Fibroblast of lung (primary cell): ENCODE measurements at regions not wholly inside any gene's neighbourhood (a gene's known extent, or its start where the extent isn't known, plus 50 kb on each side); places are given as distances from the start of the nearest gene placed in this dataset.

Experiments
- DNase-seq, 2 donors: peaks; one replicate each; pipeline versions ENCODE4 v3.0.0 to v3.0.0-alpha.2; 2010; ENCODE audit warnings: low read depth in 2 of 2
- H2AFZ ChIP-seq: 2 replicates; pipeline ENCODE4 v1.5.1; 2012; ENCODE audit warnings: low read length, control low read depth, inconsistent platforms
- H3K27ac ChIP-seq: 2 replicates; pipeline ENCODE4 v1.5.1; 2011; ENCODE audit warnings: low read length, control low read depth; ENCODE audit not compliant: insufficient read depth
- H3K27me3 ChIP-seq: 2 replicates; pipeline ENCODE4 v1.5.1; 2011; ENCODE audit warnings: mild to moderate bottlenecking, low read length; ENCODE audit not compliant: control insufficient read depth, insufficient read depth
- H3K36me3 ChIP-seq: 2 replicates; pipeline ENCODE4 v1.5.1; 2011; ENCODE audit warnings: low read length; ENCODE audit not compliant: control insufficient read depth, insufficient read depth
- H3K4me1 ChIP-seq: 2 replicates; pipeline ENCODE4 v1.5.1; 2011; ENCODE audit warnings: low read length; ENCODE audit not compliant: control insufficient read depth, insufficient read depth; ENCODE audit errors: extremely low read depth
- H3K4me2 ChIP-seq: 2 replicates; pipeline ENCODE4 v1.5.1; 2011; ENCODE audit warnings: low read length, control low read depth; ENCODE audit not compliant: insufficient read depth; ENCODE audit errors: extremely low read depth
- H3K4me3 ChIP-seq, 4 experiments: fragments of 200-600 bp in 1 of 4; sonication (generic) in 1 of 4; replicated peaks in 1 of 4; 2 replicates each; pipeline ENCODE4 v1.5.1; 2011 to 2016; ENCODE audit warnings: low read length in 4 of 4, low read depth in 3 of 4, mild to moderate bottlenecking in 3 of 4, control low read depth in 2 of 4, inconsistent platforms in 1 of 4, mixed read lengths in 1 of 4; ENCODE audit not compliant: insufficient read depth in 1 of 4; ENCODE audit errors: control extremely low read depth in 1 of 4
- H3K79me2 ChIP-seq: 2 replicates; pipeline ENCODE4 v1.5.1; 2012; ENCODE audit warnings: mild to moderate bottlenecking, low read length, inconsistent platforms; ENCODE audit not compliant: control insufficient read depth, insufficient read depth
- H3K9ac ChIP-seq: 2 replicates; pipeline ENCODE4 v1.5.1; 2011; ENCODE audit warnings: mild to moderate bottlenecking, low read length, control low read depth; ENCODE audit not compliant: insufficient read depth
- H3K9me3 ChIP-seq: 2 replicates; pipeline ENCODE4 v1.5.1; 2012; ENCODE audit warnings: low read depth, low read length; ENCODE audit not compliant: control insufficient read depth, insufficient read depth
- H4K20me1 ChIP-seq: 2 replicates; pipeline ENCODE4 v1.5.1; 2011; ENCODE audit warnings: low read length; ENCODE audit not compliant: control insufficient read depth, insufficient read depth; ENCODE audit errors: extremely low read depth
- EZH2 ChIP-seq: IDR thresholded peaks from 2 replicates; pipeline ENCODE4 v1.5.1; 2012; ENCODE audit warnings: low read length, control low read depth, mild to moderate bottlenecking; ENCODE audit errors: missing control alignments
- TF ChIP-seq, protein P1 (sequence below), 2 donors: IDR thresholded peaks in 1 of 2; conservative IDR thresholded peaks in 1 of 2; 1 replicate in 1 of 2; 2 replicates in 1 of 2; pipeline ENCODE4 v1.5.1; 2011 to 2012; ENCODE audit warnings: low read length in 2 of 2, control low read depth in 1 of 2, inconsistent platforms in 1 of 2, low read depth in 1 of 2, mild to moderate bottlenecking in 1 of 2

DNA sequence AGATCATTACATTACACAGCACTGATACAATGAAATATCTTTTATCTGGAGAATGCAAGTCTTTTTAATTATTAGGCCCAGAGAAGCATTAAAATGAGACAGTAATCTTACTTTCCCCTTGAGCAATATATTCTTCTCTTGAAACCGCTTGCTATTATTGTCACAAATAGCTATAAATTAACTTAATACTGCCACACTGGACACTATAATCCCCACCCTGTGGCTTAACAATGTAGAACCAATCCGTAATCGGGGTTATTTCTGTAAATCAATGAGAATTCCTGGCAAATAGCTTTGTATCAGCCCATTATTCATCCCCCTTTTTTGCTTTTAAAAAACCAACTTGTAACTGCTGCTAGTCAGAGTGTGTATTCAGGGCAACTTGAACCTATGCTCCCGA, 366.2 kb upstream of the VWC2 start:
- DNase-seq, result no peak
- Histone ChIP-seq H3K27me3 (no peaks in the 10 kb centered on the region), H3K4me3 (no peak overlapping the region), H4K20me1 (no peaks in the 10 kb centered on the region), H2AFZ (no peak overlapping the region), H3K9me3 (no peaks in the 10 kb centered on the region), H3K4me1 (no peaks in the 10 kb centered on the region), H3K36me3 (no peaks in the 10 kb centered on the region), H3K4me2 (no peak overlapping the region), H3K9ac (no peak overlapping the region), H3K27ac (no peak overlapping the region), H3K79me2 (no peaks in the 10 kb centered on the region)
- TF ChIP-seq EZH2, result no peak
- TF ChIP-seq, protein P1, sequence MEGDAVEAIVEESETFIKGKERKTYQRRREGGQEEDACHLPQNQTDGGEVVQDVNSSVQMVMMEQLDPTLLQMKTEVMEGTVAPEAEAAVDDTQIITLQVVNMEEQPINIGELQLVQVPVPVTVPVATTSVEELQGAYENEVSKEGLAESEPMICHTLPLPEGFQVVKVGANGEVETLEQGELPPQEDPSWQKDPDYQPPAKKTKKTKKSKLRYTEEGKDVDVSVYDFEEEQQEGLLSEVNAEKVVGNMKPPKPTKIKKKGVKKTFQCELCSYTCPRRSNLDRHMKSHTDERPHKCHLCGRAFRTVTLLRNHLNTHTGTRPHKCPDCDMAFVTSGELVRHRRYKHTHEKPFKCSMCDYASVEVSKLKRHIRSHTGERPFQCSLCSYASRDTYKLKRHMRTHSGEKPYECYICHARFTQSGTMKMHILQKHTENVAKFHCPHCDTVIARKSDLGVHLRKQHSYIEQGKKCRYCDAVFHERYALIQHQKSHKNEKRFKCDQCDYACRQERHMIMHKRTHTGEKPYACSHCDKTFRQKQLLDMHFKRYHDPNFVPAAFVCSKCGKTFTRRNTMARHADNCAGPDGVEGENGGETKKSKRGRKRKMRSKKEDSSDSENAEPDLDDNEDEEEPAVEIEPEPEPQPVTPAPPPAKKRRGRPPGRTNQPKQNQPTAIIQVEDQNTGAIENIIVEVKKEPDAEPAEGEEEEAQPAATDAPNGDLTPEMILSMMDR (conservative IDR thresholded peaks at IDR 0.05 in 1 of 2, IDR thresholded peaks at IDR 0.05 in 1 of 2; ENCODE audit: low read depth in 1 of 2, low read length in 2 of 2), result no peak

DNA sequence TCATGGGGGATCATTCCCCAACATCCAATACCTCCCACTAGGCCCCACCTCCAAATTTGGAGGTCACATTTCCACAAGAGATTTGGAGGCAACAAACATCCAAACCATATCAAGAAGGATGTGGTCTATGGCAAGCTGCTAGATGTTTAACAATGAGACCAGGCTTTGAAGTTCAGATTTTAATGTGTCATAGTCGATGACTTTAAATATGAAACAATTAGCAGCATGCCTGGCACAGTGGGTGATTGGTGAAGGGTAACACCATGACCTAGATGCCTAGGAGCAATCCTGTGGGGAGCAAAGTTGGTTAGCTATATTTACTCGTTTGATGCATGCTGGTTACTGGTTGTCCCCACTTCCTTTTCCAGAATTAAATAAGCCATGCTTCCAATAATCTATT, 356.4 kb upstream of the VWC2 start:
- H3K9me3 ChIP-seq, result no peaks in the 10 kb centered on the region
- H3K4me2 ChIP-seq, result no peak overlapping the region
- no peak overlapping the region for H3K27ac ChIP-seq
- H3K4me3 ChIP-seq, result no peak overlapping the region
- no peaks in the 10 kb centered on the region for H4K20me1 ChIP-seq
- H3K27me3 ChIP-seq, result no peaks in the 10 kb centered on the region
- H2AFZ ChIP-seq, result no peak overlapping the region
- no peak overlapping the region for H3K9ac ChIP-seq
- no peaks in the 10 kb centered on the region for H3K79me2 ChIP-seq
- TF ChIP-seq, protein P1 (conservative IDR thresholded peaks at IDR 0.05 in 1 of 2, IDR thresholded peaks at IDR 0.05 in 1 of 2; ENCODE audit: low read depth in 1 of 2, low read length in 2 of 2), result no peak
- no peak for TF ChIP-seq EZH2
- no peaks in the 10 kb centered on the region for H3K4me1 ChIP-seq
- H3K36me3 ChIP-seq, result no peaks in the 10 kb centered on the region
- DNase-seq, result no peak

DNA sequence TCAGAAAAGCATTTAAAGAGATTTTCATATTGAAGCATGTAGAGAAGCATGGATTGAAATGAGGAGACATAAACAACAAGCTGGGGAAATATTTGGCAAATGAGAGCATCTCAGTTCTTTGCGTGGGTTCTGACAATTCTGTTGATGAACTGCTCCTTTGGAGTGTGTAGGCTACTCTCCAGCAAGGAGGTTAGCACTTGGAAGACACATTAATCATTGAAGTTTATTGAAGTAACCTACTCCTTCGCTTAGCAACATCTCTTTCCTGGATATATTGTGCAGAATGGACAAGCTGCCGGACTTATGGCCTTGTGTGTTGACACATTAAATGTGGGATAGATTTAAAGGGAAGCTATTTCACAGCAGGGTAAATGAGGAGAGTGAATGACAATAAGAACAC, 354.5 kb upstream of the VWC2 start:
- H3K27ac ChIP-seq, result no peak overlapping the region
- no peak overlapping the region for H3K4me3 ChIP-seq
- no peaks in the 10 kb centered on the region for H4K20me1 ChIP-seq
- H3K4me2 ChIP-seq, result no peak overlapping the region
- no peak overlapping the region for H2AFZ ChIP-seq
- no peaks in the 10 kb centered on the region for H3K4me1 ChIP-seq
- H3K9me3 ChIP-seq, result no peaks in the 10 kb centered on the region
- H3K9ac ChIP-seq, result no peak overlapping the region
- TF ChIP-seq, protein P1 (conservative IDR thresholded peaks at IDR 0.05 in 1 of 2, IDR thresholded peaks at IDR 0.05 in 1 of 2; ENCODE audit: low read depth in 1 of 2, low read length in 2 of 2), result no peak
- TF ChIP-seq EZH2, result no peak
- DNase-seq, result peak in 1 of 2 donors; percentile 18
- H3K27me3 ChIP-seq, result no peaks in the 10 kb centered on the region
- H3K79me2 ChIP-seq, result no peaks in the 10 kb centered on the region
- no peaks in the 10 kb centered on the region for H3K36me3 ChIP-seq
